OCI-LY1 (cell line): ENCODE measurements at regions not wholly inside any gene's neighbourhood (a gene's known extent, or its start where the extent isn't known, plus 50 kb on each side); places are given as distances from the start of the nearest gene placed in this dataset.

Experiments used
- H2AFZ ChIP-seq: fragments of 200-600 bp; sonication (generic), shearing (Covaris generic); 2 replicates; pipeline ENCODE4 v1.6.0; 2014; ENCODE audit warnings: antibody characterized with exemption, mild to moderate bottlenecking, low read length
- H3F3A ChIP-seq: fragments of 200-600 bp; sonication (generic), shearing (Covaris generic); 2 replicates; pipeline ENCODE4 v1.6.0; 2014; ENCODE audit warnings: mild to moderate bottlenecking, antibody characterized with exemption, low read length, moderate library complexity; ENCODE audit not compliant: insufficient read depth
- H3K27ac ChIP-seq: fragments of 200-600 bp; sonication (generic); 2 replicates; pipeline ENCODE4 v1.5.1; 2014; ENCODE audit warnings: low read length, mixed run types, mild to moderate bottlenecking, low read depth; ENCODE audit not compliant: poor library complexity, severe bottlenecking
- H3K27me3 ChIP-seq: fragments of 200-600 bp; sonication (generic); 2 replicates; pipeline ENCODE4 v1.6.0; 2014; ENCODE audit warnings: antibody characterized with exemption, mild to moderate bottlenecking, low read length, moderate library complexity; ENCODE audit not compliant: insufficient read depth
- H3K36me3 ChIP-seq: fragments of 200-600 bp; sonication (generic); 2 replicates; pipeline ENCODE4 v1.6.1; 2014; ENCODE audit warnings: mild to moderate bottlenecking, antibody characterized with exemption, low read length, moderate library complexity, mixed read lengths; ENCODE audit not compliant: insufficient read depth
- H3K4me1 ChIP-seq: fragments of 200-600 bp; sonication (generic); 2 replicates; pipeline ENCODE4 v1.5.1; 2014; ENCODE audit warnings: mild to moderate bottlenecking, low read length, moderate library complexity; ENCODE audit not compliant: insufficient read depth, severe bottlenecking
- H3K4me2 ChIP-seq: fragments of 200-600 bp; sonication (generic), shearing (Covaris generic); 2 replicates; pipeline ENCODE4 v1.6.1; 2014; ENCODE audit warnings: low read length
- H3K4me3 ChIP-seq: fragments of 200-600 bp; sonication (generic); 2 replicates; pipeline ENCODE4 v1.5.1; 2014; ENCODE audit warnings: low read length, low read depth, mild to moderate bottlenecking, mixed read lengths; ENCODE audit not compliant: poor library complexity, severe bottlenecking
- H3K79me2 ChIP-seq: fragments of 200-600 bp; shearing (Covaris generic); 2 replicates; pipeline ENCODE4 v1.6.1; 2016; ENCODE audit warnings: mixed run types, low read length, mixed read lengths; ENCODE audit not compliant: insufficient read depth
- H3K9ac ChIP-seq: fragments of 200-600 bp; sonication (generic), shearing (Covaris generic); 2 replicates; pipeline ENCODE4 v1.6.1; 2014; ENCODE audit warnings: mild to moderate bottlenecking, low read length, mixed read lengths
- H3K9me2 ChIP-seq: fragments of 200-600 bp; sonication (generic), shearing (Covaris generic); 2 replicates; pipeline ENCODE4 v1.6.1; 2014; ENCODE audit warnings: low read depth, mild to moderate bottlenecking, low read length, mixed read lengths
- H3K9me3 ChIP-seq: fragments of 200-600 bp; shearing (Covaris generic); 2 replicates; pipeline ENCODE4 v1.6.1; 2014; ENCODE audit warnings: low read length, mixed read lengths
- H4K20me1 ChIP-seq: fragments of 200-600 bp; sonication (generic), shearing (Covaris generic); 2 replicates; pipeline ENCODE4 v1.6.0; 2016; ENCODE audit warnings: mild to moderate bottlenecking, low read length; ENCODE audit not compliant: insufficient read depth
- CTCF ChIP-seq: fragments of 200-600 bp; sonication (generic), shearing (Covaris generic); IDR thresholded peaks from 2 replicates; pipeline ENCODE4 v1.5.1; 2017; ENCODE audit warnings: mild to moderate bottlenecking, antibody characterized with exemption, low read length, moderate library complexity, mixed read lengths
- EZH2 ChIP-seq: fragments of 200-600 bp; sonication (generic), shearing (Covaris generic); IDR thresholded peaks from 2 replicates; pipeline ENCODE4 v1.8.0; 2017; ENCODE audit warnings: borderline replicate concordance, mixed run types, mild to moderate bottlenecking, antibody characterized with exemption, low read length, moderate library complexity, mixed read lengths

- Histone ChIP-seq H3K4me2 (no peak overlapping the region), H3K36me3 (no peaks in the 10 kb centered on the region), H3K9me3 (no peaks in the 10 kb centered on the region), H3K27me3 (no peaks in the 10 kb centered on the region), H3K4me1 (no peaks in the 10 kb centered on the region), H4K20me1 (no peaks in the 10 kb centered on the region), H3F3A (no peaks in the 10 kb centered on the region), H3K4me3 (no peak overlapping the region), H3K79me2 (no peaks in the 10 kb centered on the region), H3K9ac (no peak overlapping the region), H2AFZ (no peak overlapping the region), H3K27ac (no peak overlapping the region), H3K9me2 (no peaks in the 10 kb centered on the region)
- TF ChIP-seq EZH2 (no peak), CTCF (no peak)
Measured at GRCh38 chr7:16271355-16271915, 149.9 kb downstream of the CRPPA start.

DNA sequence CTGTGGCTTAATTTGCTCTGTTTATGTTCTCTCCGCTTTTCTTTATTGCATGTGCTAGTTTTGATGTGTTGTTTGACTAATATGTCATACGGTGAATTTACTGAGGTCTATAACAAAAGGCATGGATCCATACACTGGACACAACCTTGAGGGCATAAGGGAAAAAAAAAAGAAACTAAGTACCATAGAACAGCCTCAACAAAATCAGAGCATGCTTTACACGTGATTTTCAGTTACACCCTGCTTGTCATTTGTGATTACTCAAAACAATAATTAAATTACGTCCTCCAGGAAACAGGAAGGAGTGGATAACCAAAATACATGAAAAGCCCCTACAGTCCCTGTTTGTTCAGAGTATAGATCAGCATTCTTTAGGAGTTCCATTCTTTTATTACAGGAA, 150.5 kb downstream of the CRPPA start:
- Histone ChIP-seq H3K9me2 (no peaks in the 10 kb centered on the region), H3K4me3 (no peak overlapping the region), H2AFZ (no peak overlapping the region), H3K36me3 (no peaks in the 10 kb centered on the region), H4K20me1 (no peaks in the 10 kb centered on the region), H3K4me1 (no peaks in the 10 kb centered on the region), H3K27me3 (no peaks in the 10 kb centered on the region), H3K9me3 (no peaks in the 10 kb centered on the region), H3K4me2 (no peak overlapping the region), H3K9ac (no peak overlapping the region), H3K27ac (no peak overlapping the region), H3K79me2 (no peaks in the 10 kb centered on the region), H3F3A (no peaks in the 10 kb centered on the region)
- TF ChIP-seq CTCF (no peak), EZH2 (no peak)

DNA sequence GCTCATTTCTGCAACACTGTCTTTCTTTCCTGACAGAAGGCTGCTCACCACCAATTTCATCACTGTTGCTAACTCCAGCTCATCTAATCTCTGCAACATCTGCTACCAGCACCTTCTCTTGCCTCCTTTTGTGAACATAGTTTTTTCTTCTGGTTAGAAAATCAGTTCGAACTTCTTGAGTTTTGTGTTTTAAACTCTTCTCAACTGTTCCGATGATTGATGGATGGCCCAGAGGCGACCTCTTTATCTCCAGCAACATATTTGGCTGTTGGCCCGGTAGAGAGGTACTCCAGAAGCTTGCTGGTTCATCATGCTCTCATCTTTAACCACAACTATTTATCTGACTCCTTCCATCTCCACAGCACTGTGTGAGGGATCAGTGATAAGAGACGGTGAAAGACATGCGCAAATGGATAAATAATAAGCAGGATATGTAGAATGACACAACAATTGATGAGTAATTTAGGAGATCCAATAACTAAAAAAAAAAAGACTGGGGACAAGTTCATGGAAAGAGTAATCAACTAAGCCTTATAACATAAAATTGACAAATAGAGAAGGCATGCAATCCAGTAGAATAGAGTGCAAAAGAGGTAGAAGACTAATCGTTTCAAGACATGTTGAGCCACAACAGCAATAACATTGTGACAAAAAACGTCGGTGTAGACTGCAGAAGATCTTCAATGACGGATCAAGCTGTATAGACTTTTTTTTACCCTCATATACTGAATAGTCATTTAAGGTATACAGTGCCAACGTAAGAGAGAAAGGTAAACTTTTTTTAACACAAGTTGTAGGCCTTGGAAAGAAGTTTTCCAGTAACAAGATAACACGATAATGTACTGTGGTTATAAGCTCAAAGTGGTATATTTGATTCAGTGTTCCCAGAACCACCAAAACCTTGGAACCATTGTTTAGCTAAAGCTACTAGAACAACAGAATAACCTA, 152.2 kb downstream of the CRPPA start:
- H3K27ac ChIP-seq: no peak overlapping the region
- no peaks in the 10 kb centered on the region for H3K9me3 ChIP-seq
- H3K4me2 ChIP-seq: no peak overlapping the region
- H3K27me3 ChIP-seq: no peaks in the 10 kb centered on the region
- H3K9me2 ChIP-seq: no peaks in the 10 kb centered on the region
- H3K79me2 ChIP-seq: no peaks in the 10 kb centered on the region
- H3K4me1 ChIP-seq: no peaks in the 10 kb centered on the region
- no peaks in the 10 kb centered on the region for H4K20me1 ChIP-seq
- no peaks in the 10 kb centered on the region for H3K36me3 ChIP-seq
- H3F3A ChIP-seq: no peaks in the 10 kb centered on the region
- TF ChIP-seq EZH2: no peak
- no peak for TF ChIP-seq CTCF
- no peak overlapping the region for H3K4me3 ChIP-seq
- no peak overlapping the region for H3K9ac ChIP-seq
- H2AFZ ChIP-seq: no peak overlapping the region
